Mesendoderm (in vitro differentiated cells): ENCODE measurements at regions not wholly inside any gene's neighbourhood (a gene's known extent, or its start where the extent isn't known, plus 50 kb on each side); places are given as distances from the start of the nearest gene placed in this dataset.

Source experiments
- DNase-seq: peaks from one replicate; pipeline ENCODE4 v3.0.0; 2013
- H2AK5ac ChIP-seq: 2 replicates; pipeline ENCODE4 v1.6.1; 2013; ENCODE audit warnings: low read length, inconsistent platforms
- H2BK120ac ChIP-seq: 2 replicates; pipeline ENCODE4 v1.6.1; 2013; ENCODE audit warnings: low read depth, mild to moderate bottlenecking, low read length, moderate library complexity, mixed read lengths
- H2BK15ac ChIP-seq: replicated peaks from 2 replicates; pipeline ENCODE4 v1.6.1; 2013; ENCODE audit warnings: low read depth, mild to moderate bottlenecking, moderate library complexity
- H2BK5ac ChIP-seq: 2 replicates; pipeline ENCODE4 v1.6.1; 2013; ENCODE audit warnings: low read length, inconsistent platforms
- H3K18ac ChIP-seq: 2 replicates; pipeline ENCODE4 v1.6.1; 2013; ENCODE audit warnings: mild to moderate bottlenecking, low read length, mixed read lengths
- H3K23ac ChIP-seq: one replicate; pipeline ENCODE4 v1.6.1; 2013; ENCODE audit warnings: low read length
- H3K27ac ChIP-seq: 2 replicates; pipeline ENCODE4 v1.5.1; 2013; ENCODE audit warnings: low read depth, mild to moderate bottlenecking, inconsistent platforms, low read length, moderate library complexity
- H3K27me3 ChIP-seq: 2 replicates; pipeline ENCODE4 v1.6.1; 2013; ENCODE audit warnings: low read length, control low read depth, mild to moderate bottlenecking, inconsistent platforms; ENCODE audit not compliant: insufficient read depth, poor library complexity
- H3K36me3 ChIP-seq: 2 replicates; pipeline ENCODE4 v1.6.1; 2013; ENCODE audit warnings: low read length, inconsistent platforms; ENCODE audit not compliant: control insufficient read depth, insufficient read depth
- H3K4ac ChIP-seq: one replicate; pipeline ENCODE4 v1.6.1; 2013; ENCODE audit warnings: low read depth, mild to moderate bottlenecking, low read length, moderate library complexity
- H3K4me1 ChIP-seq: 2 replicates; pipeline ENCODE4 v1.6.1; 2013; ENCODE audit warnings: low read depth, low read length, inconsistent platforms; ENCODE audit not compliant: control insufficient read depth
- H3K4me2 ChIP-seq: 2 replicates; pipeline ENCODE4 v1.6.1; 2013; ENCODE audit warnings: low read length
- H3K4me3 ChIP-seq: 2 replicates; pipeline ENCODE4 v1.5.1; 2013; ENCODE audit warnings: mild to moderate bottlenecking, low read length
- H3K56ac ChIP-seq: one replicate; pipeline ENCODE4 v1.6.1; 2013; ENCODE audit warnings: low read length
- H3K79me1 ChIP-seq: 2 replicates; pipeline ENCODE4 v1.6.1; 2013; ENCODE audit warnings: low read length, inconsistent platforms
- H3K79me2 ChIP-seq: 2 replicates; pipeline ENCODE4 v1.6.1; 2013; ENCODE audit warnings: mild to moderate bottlenecking, low read length; ENCODE audit not compliant: control insufficient read depth, insufficient read depth
- H3K9ac ChIP-seq: 2 replicates; pipeline ENCODE4 v1.6.1; 2013; ENCODE audit warnings: low read length, inconsistent platforms
- H4K5ac ChIP-seq: one replicate; pipeline ENCODE4 v1.6.1; 2013; ENCODE audit warnings: low read length
- H4K8ac ChIP-seq: one replicate; pipeline ENCODE4 v1.6.1; 2013; ENCODE audit warnings: low read depth, mild to moderate bottlenecking, control low read depth, low read length, moderate library complexity
- WGBS: extraction: QIAGEN DNeasy Blood & Tissue Kit; methylation state at CpG from one replicate; pipeline ENCODE4 v1.1.7; 2013; ENCODE audit warnings: low lambda C conversion rate, missing lambda C conversion rate; ENCODE audit not compliant: insufficient coverage; ENCODE audit errors: extremely low coverage; 5-methylcytosine and 5-hydroxymethylcytosine counted together

DNA sequence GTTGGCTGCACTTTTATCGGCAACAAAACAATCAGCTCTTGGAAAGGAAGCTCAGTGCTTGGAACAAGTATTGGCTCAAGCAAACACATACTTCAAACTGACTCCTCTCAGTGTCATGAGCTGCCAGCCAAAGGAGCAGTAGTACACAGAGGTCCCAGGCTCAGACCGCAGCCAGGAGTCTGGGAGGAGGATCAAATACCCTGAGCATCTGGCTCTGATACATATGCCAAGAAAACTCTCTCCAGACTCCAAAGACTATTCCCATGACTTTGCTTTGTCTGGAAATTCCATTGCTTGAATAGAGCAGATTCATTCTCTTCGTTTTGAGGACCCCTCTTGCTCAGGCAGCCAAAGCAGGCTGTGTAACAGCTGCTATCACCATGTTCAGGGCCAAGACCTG is 501.6 kb upstream of the PSMD7 start:
- Histone ChIP-seq H3K4me1 (no peaks in the 10 kb centered on the region), H3K9ac (no peak overlapping the region), H2BK15ac (no peak overlapping the region), H2BK5ac (no peak overlapping the region), H3K56ac (no peak overlapping the region), H3K4me2 (no peak overlapping the region), H3K79me1 (no peaks in the 10 kb centered on the region), H3K27me3 (no peaks in the 10 kb centered on the region), H3K23ac (no peak overlapping the region), H2BK120ac (no peak overlapping the region), H3K79me2 (no peaks in the 10 kb centered on the region), H4K5ac (no peak overlapping the region), H3K18ac (no peak overlapping the region), H3K4ac (no peak overlapping the region), H2AK5ac (no peak overlapping the region), H4K8ac (no peak overlapping the region), H3K36me3 (no peaks in the 10 kb centered on the region), H3K27ac (no peak overlapping the region), H3K4me3 (no peak overlapping the region)
- WGBS = no CpG with 5 or more reads among the region's 3 CpGs
- DNase-seq = no peak

GRCh38 chr16:73793871-73794437 is 502.7 kb upstream of the PSMD7 start:
- Histone ChIP-seq H3K79me2 (no peaks in the 10 kb centered on the region), H3K36me3 (no peaks in the 10 kb centered on the region), H3K4ac (no peak overlapping the region), H3K23ac (no peak overlapping the region), H3K27me3 (no peaks in the 10 kb centered on the region), H4K5ac (no peak overlapping the region), H3K4me3 (no peak overlapping the region), H3K9ac (no peak overlapping the region), H2BK15ac (no peak overlapping the region), H4K8ac (no peak overlapping the region), H3K56ac (no peak overlapping the region), H2BK120ac (no peak overlapping the region), H2BK5ac (no peak overlapping the region), H3K18ac (no peak overlapping the region), H3K4me1 (no peaks in the 10 kb centered on the region), H2AK5ac (no peak overlapping the region), H3K27ac (no peak overlapping the region), H3K79me1 (no peaks in the 10 kb centered on the region), H3K4me2 (no peak overlapping the region)
- no CpG with 5 or more reads among the region's 11 CpGs for WGBS
- no peak for DNase-seq

- WGBS = no CpG with 5 or more reads among the region's 4 CpGs
Observed at GRCh38 chr16:73793260-73793659, 503.4 kb upstream of the PSMD7 start.

DNA sequence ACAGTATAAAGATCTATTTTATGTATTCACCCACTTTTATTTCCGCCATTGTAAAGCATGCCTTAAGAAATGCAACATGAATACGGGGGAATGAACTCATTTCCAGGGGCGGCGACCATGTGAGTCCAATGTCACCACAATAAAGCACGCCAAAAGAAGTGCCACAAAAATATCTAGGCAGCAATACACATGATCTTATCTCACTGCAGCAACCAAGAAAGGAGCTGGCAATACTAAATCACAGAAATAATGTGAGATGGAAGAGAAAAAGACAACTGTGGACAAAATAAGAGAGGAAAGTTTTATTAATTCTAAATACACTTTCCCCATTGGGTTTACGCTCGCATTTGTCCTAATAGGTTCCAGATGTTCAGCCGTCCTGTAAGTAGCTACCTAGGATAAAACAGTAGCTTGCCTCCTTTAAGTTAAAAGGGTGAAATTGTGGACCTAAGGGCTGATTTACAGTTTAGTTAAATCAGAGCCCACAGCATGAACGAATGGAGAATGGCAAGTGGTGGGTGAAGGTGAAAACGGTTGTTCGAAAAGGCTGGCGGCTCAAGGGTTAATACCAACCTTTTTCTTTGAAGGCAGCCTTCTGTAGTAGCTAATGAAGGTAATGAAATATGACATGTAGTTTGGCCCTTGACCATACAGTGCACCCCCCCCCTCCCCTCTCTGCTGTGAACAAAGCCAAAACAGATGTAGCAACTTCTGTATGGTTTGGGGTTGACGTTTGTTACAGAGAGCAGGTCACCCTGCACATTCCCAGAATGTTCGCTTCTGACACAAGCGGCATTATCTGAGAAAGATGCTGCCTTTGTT is 504.2 kb upstream of the PSMD7 start:
- no peaks in the 10 kb centered on the region for H3K79me1 ChIP-seq
- no peak overlapping the region for H3K9ac ChIP-seq
- no CpG with 5 or more reads among the region's 15 CpGs for WGBS
- H3K27ac ChIP-seq = no peak overlapping the region
- no peak overlapping the region for H3K23ac ChIP-seq
- no peak overlapping the region for H2BK15ac ChIP-seq
- no peak overlapping the region for H3K4me3 ChIP-seq
- H3K56ac ChIP-seq = no peak overlapping the region
- no peak overlapping the region for H3K4ac ChIP-seq
- no peak overlapping the region for H2AK5ac ChIP-seq
- no peak overlapping the region for H3K18ac ChIP-seq
- H3K27me3 ChIP-seq = no peaks in the 10 kb centered on the region
- no peak for DNase-seq
- no peak overlapping the region for H4K5ac ChIP-seq
- no peaks in the 10 kb centered on the region for H3K4me1 ChIP-seq
- H4K8ac ChIP-seq = no peak overlapping the region
- no peaks in the 10 kb centered on the region for H3K79me2 ChIP-seq
- no peak overlapping the region for H3K4me2 ChIP-seq
- no peak overlapping the region for H2BK5ac ChIP-seq
- H3K36me3 ChIP-seq = no peaks in the 10 kb centered on the region
- H2BK120ac ChIP-seq = no peak overlapping the region

More at GRCh38 chr16:73793260-73793659, 503.4 kb upstream of the PSMD7 start:
- H3K79me2 ChIP-seq = no peaks in the 10 kb centered on the region
- H3K36me3 ChIP-seq = no peaks in the 10 kb centered on the region
- no peaks in the 10 kb centered on the region for H3K27me3 ChIP-seq
- H3K4me3 ChIP-seq = no peak overlapping the region
- H4K8ac ChIP-seq = no peak overlapping the region
- H3K4ac ChIP-seq = no peak overlapping the region
- H3K9ac ChIP-seq = no peak overlapping the region
- no peak overlapping the region for H3K27ac ChIP-seq
- H2BK5ac ChIP-seq = no peak overlapping the region
- no peak for DNase-seq
- H3K18ac ChIP-seq = no peak overlapping the region
- no peaks in the 10 kb centered on the region for H3K4me1 ChIP-seq
- H3K23ac ChIP-seq = no peak overlapping the region
- no peak overlapping the region for H2BK15ac ChIP-seq
- H3K79me1 ChIP-seq = no peaks in the 10 kb centered on the region
- no peak overlapping the region for H2AK5ac ChIP-seq
- H3K4me2 ChIP-seq = no peak overlapping the region
- no peak overlapping the region for H3K56ac ChIP-seq
- H2BK120ac ChIP-seq = no peak overlapping the region
- no peak overlapping the region for H4K5ac ChIP-seq

DNA sequence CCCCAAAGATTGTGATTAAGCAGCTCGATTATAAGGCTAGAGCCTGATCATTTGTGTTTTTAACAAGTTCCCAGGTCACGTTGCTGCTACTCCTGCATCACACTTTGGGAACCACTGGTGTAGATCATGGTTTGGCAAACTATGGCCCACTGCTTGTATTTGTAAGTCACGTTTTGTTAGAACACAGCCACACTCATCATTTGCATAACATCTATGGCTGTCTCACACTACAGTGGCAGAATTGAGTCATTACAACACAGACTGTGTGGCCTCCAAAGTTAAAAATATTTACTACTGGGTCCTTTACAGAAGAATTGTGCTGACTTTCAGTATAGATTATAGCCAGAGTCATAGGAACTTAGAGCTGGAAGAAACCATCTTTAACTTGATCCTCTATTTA is 515.3 kb upstream of the PSMD7 start:
- Histone ChIP-seq H3K79me1 (no peaks in the 10 kb centered on the region), H3K18ac (no peak overlapping the region), H3K56ac (no peak overlapping the region), H3K4me3 (no peak overlapping the region), H2AK5ac (no peak overlapping the region), H2BK120ac (no peak overlapping the region), H2BK15ac (no peak overlapping the region), H3K4ac (no peak overlapping the region), H3K36me3 (no peaks in the 10 kb centered on the region), H3K27me3 (no peaks in the 10 kb centered on the region), H4K5ac (no peak overlapping the region), H3K4me2 (no peak overlapping the region), H3K9ac (no peak overlapping the region), H3K27ac (no peak overlapping the region), H2BK5ac (no peak overlapping the region), H3K23ac (no peak overlapping the region), H3K4me1 (no peaks in the 10 kb centered on the region), H4K8ac (no peak overlapping the region), H3K79me2 (no peaks in the 10 kb centered on the region)
- WGBS = no CpG with 5 or more reads among the region's 3 CpGs
- no peak for DNase-seq
